ENCODE measurements at regions not wholly inside any gene's neighbourhood (a gene's known extent, or its start where the extent isn't known, plus 50 kb on each side); places are given as distances from the start of the nearest gene placed in this dataset.

- no peak for DNase-seq (ENCODE audit: low read depth)
Observed at GRCh38 chr9:118414676-118415075, 710.5 kb downstream of the TLR4 start.

- DNase-seq (ENCODE audit: low read depth) = no peak
Observed at GRCh38 chr9:118418887-118419565, 714.8 kb downstream of the TLR4 start.

- DNase-seq (ENCODE audit: low read depth) = no peak
Observed at GRCh38 chr9:118419676-118420075, 715.5 kb downstream of the TLR4 start.

- DNase-seq (ENCODE audit: low read depth) = no peak
Observed at GRCh38 chr9:118422508-118422907, 718.3 kb downstream of the TLR4 start.

GRCh38 chr9:118423021-118423420, 718.8 kb downstream of the TLR4 start:
- DNase-seq (ENCODE audit: low read depth) = no peak

GRCh38 chr9:118423721-118424120, 719.5 kb downstream of the TLR4 start:
- no peak for DNase-seq (ENCODE audit: low read depth)

- no peak for DNase-seq (ENCODE audit: low read depth)
Observed at GRCh38 chr9:118426772-118427171, 722.6 kb downstream of the TLR4 start.

- DNase-seq (ENCODE audit: low read depth) = no peak
Observed at GRCh38 chr9:118438810-118439209, 734.6 kb downstream of the TLR4 start.

- no peak for DNase-seq (ENCODE audit: low read depth)
Observed at GRCh38 chr9:118439441-118439840, 735.2 kb downstream of the TLR4 start.

- no peak for DNase-seq (ENCODE audit: low read depth)
Observed at GRCh38 chr9:118444403-118444802, 740.2 kb downstream of the TLR4 start.

GRCh38 chr9:118446943-118447639, 742.9 kb downstream of the TLR4 start:
- DNase-seq (ENCODE audit: low read depth) = no peak

GRCh38 chr9:118449554-118449953, 745.4 kb downstream of the TLR4 start:
- no peak for DNase-seq (ENCODE audit: low read depth)

- DNase-seq (ENCODE audit: low read depth) = no peak
Observed at GRCh38 chr9:118455259-118455658, 751.1 kb downstream of the TLR4 start.

GRCh38 chr9:118455788-118456187, 751.6 kb downstream of the TLR4 start:
- no peak for DNase-seq (ENCODE audit: low read depth)

- no peak for DNase-seq (ENCODE audit: low read depth)
Observed at GRCh38 chr9:118457171-118458000, 753.2 kb downstream of the TLR4 start.

GRCh38 chr9:118459913-118460312, 755.7 kb downstream of the TLR4 start:
- no peak for DNase-seq (ENCODE audit: low read depth)

GRCh38 chr9:118463419-118463818, 759.2 kb downstream of the TLR4 start:
- DNase-seq (ENCODE audit: low read depth) = no peak

- no peak for DNase-seq (ENCODE audit: low read depth)
Observed at GRCh38 chr9:118473521-118473920, 769.3 kb downstream of the TLR4 start.

- no peak for DNase-seq (ENCODE audit: low read depth)
Observed at GRCh38 chr9:118478752-118479151, 774.5 kb downstream of the TLR4 start.

GRCh38 chr9:118482306-118482705, 778.1 kb downstream of the TLR4 start:
- DNase-seq (ENCODE audit: low read depth) = no peak

GRCh38 chr9:118483677-118484076, 779.5 kb downstream of the TLR4 start:
- DNase-seq (ENCODE audit: low read depth) = no peak

GRCh38 chr9:118503236-118503635, 799.0 kb downstream of the TLR4 start:
- DNase-seq (ENCODE audit: low read depth) = no peak

- no peak for DNase-seq (ENCODE audit: low read depth)
Observed at GRCh38 chr9:118510711-118511110, 806.5 kb downstream of the TLR4 start.

Measured in amniotic epithelial cell (primary cell).